HG02678 (cell line): ENCODE measurements at regions not wholly inside any gene's neighbourhood (a gene's known extent, or its start where the extent isn't known, plus 50 kb on each side); places are given as distances from the start of the nearest gene placed in this dataset.

Source experiments
- ATAC-seq: cut with Tn5 transposase; IDR thresholded peaks from one replicate; pipeline ENCODE4 v1.9.1; 2021; ENCODE audit warnings: mild to moderate bottlenecking, moderate library complexity; ENCODE audit not compliant: unreplicated experiment

- no peak for ATAC-seq
Measured at GRCh38 chr4:111537871-111538270, 607.4 kb upstream of the FAM241A start.

GRCh38 chr4:111540671-111541070 lies 604.6 kb upstream of the FAM241A start:
- ATAC-seq: no peak

GRCh38 chr4:111542056-111542455 lies 603.2 kb upstream of the FAM241A start:
- no peak for ATAC-seq

GRCh38 chr4:111546881-111547280 lies 598.4 kb upstream of the FAM241A start:
- ATAC-seq: no peak

- ATAC-seq: no peak
Measured at GRCh38 chr4:111556141-111556781, 589.0 kb upstream of the FAM241A start.

- ATAC-seq: no peak
Measured at GRCh38 chr4:111556851-111557250, 588.4 kb upstream of the FAM241A start.

GRCh38 chr4:111562826-111563225 lies 582.4 kb upstream of the FAM241A start:
- no peak for ATAC-seq

GRCh38 chr4:111572470-111572869 lies 572.8 kb upstream of the FAM241A start:
- no peak for ATAC-seq

- no peak for ATAC-seq
Measured at GRCh38 chr4:111573386-111573785, 571.9 kb upstream of the FAM241A start.

GRCh38 chr4:111579767-111580166 lies 565.5 kb upstream of the FAM241A start:
- no peak for ATAC-seq

- no peak for ATAC-seq
Measured at GRCh38 chr4:111595456-111595855, 549.8 kb upstream of the FAM241A start.

- no peak for ATAC-seq
Measured at GRCh38 chr4:111596491-111596890, 548.8 kb upstream of the FAM241A start.

- no peak for ATAC-seq
Measured at GRCh38 chr4:111601671-111602070, 543.6 kb upstream of the FAM241A start.

- ATAC-seq: no peak
Measured at GRCh38 chr4:111602848-111603247, 542.4 kb upstream of the FAM241A start.

GRCh38 chr4:111605111-111605510 lies 540.1 kb upstream of the FAM241A start:
- ATAC-seq: no peak

- no peak for ATAC-seq
Measured at GRCh38 chr4:111610681-111611080, 534.6 kb upstream of the FAM241A start.

- ATAC-seq: no peak
Measured at GRCh38 chr4:111618908-111619307, 526.3 kb upstream of the FAM241A start.

GRCh38 chr4:111628437-111628836 lies 516.8 kb upstream of the FAM241A start:
- no peak for ATAC-seq

GRCh38 chr4:111630705-111631104 lies 514.5 kb upstream of the FAM241A start:
- ATAC-seq: no peak

- no peak for ATAC-seq
Measured at GRCh38 chr4:111631215-111631999, 513.8 kb upstream of the FAM241A start.

GRCh38 chr4:111632641-111633151 lies 512.6 kb upstream of the FAM241A start:
- no peak for ATAC-seq

- no peak for ATAC-seq
Measured at GRCh38 chr4:111633663-111634266, 511.5 kb upstream of the FAM241A start.
